ENCODE measurements at regions not wholly inside any gene's neighbourhood (a gene's known extent, or its start where the extent isn't known, plus 50 kb on each side); places are given as distances from the start of the nearest gene placed in this dataset.

DNA sequence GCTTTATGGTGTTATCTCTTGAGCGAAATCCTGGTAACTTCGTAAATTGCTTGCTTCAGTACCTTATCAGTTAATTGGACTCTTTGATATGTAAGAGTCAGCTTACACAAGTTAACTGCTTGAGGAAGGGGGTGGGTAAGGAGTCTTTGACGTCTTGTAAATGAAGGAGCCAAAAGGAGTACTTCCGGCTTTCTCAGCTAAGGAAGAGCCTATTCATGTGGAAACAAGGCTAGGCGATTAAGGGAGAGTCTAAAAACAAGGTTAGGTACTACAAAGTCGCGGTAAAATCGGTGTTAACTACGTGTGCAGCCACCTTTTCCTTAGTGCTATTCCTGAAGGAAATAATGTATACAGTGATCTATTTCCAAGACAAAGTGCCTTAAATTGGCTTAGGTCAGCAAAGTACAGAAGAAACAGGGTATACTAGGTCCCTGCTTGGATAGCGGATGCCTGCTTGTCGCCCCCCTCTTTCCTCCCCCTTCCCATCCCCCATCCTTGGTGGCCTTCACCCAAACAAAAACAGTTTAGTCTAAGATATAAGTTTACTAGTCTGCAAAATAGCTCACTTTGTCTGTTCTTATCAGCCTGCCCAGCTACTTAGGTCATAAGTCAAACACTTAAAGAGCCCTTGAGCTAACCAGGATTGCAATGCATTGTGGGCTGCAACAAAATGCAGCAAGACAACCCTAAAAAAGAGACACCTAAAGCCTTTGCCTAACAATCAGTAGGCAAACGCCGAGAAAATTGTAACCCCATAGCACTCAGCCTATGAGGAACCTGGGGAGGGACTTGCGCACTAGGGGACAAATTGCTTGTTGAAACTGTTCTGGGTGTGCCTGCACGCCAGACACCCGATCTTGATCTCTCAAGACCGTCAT, 147.3 kb downstream of the TRIM27 start:
- H3K27ac ChIP-seq (ENCODE audit: insufficient read depth, low read length, poor library complexity, severe bottlenecking): no peak overlapping the region
- ATAC-seq (ENCODE audit: low read depth in 2 of 2): no peak
- no peaks in the 10 kb centered on the region for H3K4me1 ChIP-seq (ENCODE audit: control insufficient read depth, insufficient read depth, low read length, poor library complexity, severe bottlenecking)
- Mint-ChIP-seq H3K4me1 (peaks cover 0 to 20% (median 14%) of the 10 kb centered on the region in 4 donors), H3K4me3 (peak overlapping the region in 1 of 4 donors; percentile 23), H3K36me3 (peaks cover 6% of the 10 kb centered on the region), H3K27me3 (peaks cover 96% of the 10 kb centered on the region), H3K9me3 (peaks cover 0 to 27% (median 9%) of the 10 kb centered on the region in 7 donors), H3K27ac (no peak overlapping the region)
- no peaks in the 10 kb centered on the region for H3K36me3 ChIP-seq (ENCODE audit: control insufficient read depth, insufficient read depth, low read length)
- no peak overlapping the region for H3K4me3 ChIP-seq (ENCODE audit: low read depth, low read length)
- peaks cover 78% of the 10 kb centered on the region for H3K27me3 ChIP-seq (ENCODE audit: control insufficient read depth, insufficient read depth, low read length)
- peaks cover 15 to 31% of the 10 kb centered on the region in 2 experiments for H3K9me3 ChIP-seq (ENCODE audit: control insufficient read depth in 2 of 2, low read length in 2 of 2)
- no peak for DNase-seq

DNA sequence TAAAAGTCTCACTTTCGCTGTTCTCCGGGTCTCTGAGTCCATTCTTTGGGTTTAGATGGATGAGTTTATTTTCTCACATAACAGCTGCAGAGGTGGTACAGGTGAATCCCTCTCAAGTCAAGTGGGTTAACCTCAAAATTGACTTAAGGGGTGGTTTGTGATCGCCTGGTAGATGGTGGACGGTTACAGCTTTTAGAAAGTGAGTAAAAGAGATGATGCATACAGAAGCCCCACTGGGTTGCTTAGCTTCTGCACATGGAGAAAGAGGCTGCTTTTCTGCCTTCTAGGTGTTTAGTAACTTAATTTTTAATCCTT, 146.7 kb downstream of the TRIM27 start:
- Histone ChIP-seq H3K27ac (ENCODE audit: insufficient read depth, low read length, poor library complexity, severe bottlenecking) (no peak overlapping the region), H3K4me3 (ENCODE audit: low read depth, low read length) (no peak overlapping the region), H3K4me1 (ENCODE audit: control insufficient read depth, insufficient read depth, low read length, poor library complexity, severe bottlenecking) (no peaks in the 10 kb centered on the region), H3K9me3 (ENCODE audit: control insufficient read depth in 2 of 2, low read length in 2 of 2) (peaks cover 15 to 31% of the 10 kb centered on the region in 2 experiments), H3K36me3 (ENCODE audit: control insufficient read depth, insufficient read depth, low read length) (no peaks in the 10 kb centered on the region), H3K27me3 (ENCODE audit: control insufficient read depth, insufficient read depth, low read length) (peaks cover 77% of the 10 kb centered on the region)
- Mint-ChIP-seq H3K4me3 (no peak overlapping the region), H3K4me1 (peaks cover 0 to 26% (median 15%) of the 10 kb centered on the region in 4 donors), H3K36me3 (peaks cover 6% of the 10 kb centered on the region), H3K27me3 (peaks cover 96% of the 10 kb centered on the region), H3K27ac (no peak overlapping the region), H3K9me3 (peaks cover 0 to 29% (median 9%) of the 10 kb centered on the region in 7 donors)
- DNase-seq (no peak), ATAC-seq (ENCODE audit: low read depth in 2 of 2) (no peak)

DNA sequence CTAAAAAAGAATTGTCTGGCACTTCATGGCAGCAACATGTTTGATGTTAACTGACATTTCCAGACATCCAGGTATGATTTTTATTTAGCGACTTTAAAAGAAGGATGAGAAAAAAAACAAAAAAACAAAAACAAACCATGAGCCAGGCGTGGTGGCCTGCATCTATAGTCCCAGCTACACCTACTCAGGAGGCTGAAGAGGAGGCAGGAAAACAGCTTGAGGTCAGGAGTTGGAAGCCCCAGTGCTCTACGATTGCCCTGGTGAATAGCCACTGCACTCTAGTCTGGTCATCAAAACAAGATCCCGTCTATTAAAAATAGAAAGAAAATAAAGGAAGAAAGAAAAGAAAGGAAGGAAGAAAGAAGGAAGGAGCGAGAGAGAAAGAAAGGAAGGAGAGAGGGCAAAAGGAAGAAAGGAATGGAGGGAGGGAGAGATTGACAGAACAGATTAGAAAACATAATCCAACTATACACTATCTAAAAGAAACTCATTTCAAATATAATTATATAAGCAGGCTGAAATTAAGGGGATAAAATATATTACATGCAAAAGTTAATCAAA, 141.6 kb downstream of the TRIM27 start:
- Histone ChIP-seq H3K4me3 (ENCODE audit: low read depth, low read length) (no peak overlapping the region), H3K36me3 (ENCODE audit: control insufficient read depth, insufficient read depth, low read length) (no peaks in the 10 kb centered on the region), H3K4me1 (ENCODE audit: control insufficient read depth, insufficient read depth, low read length, poor library complexity, severe bottlenecking) (no peaks in the 10 kb centered on the region), H3K27ac (ENCODE audit: insufficient read depth, low read length, poor library complexity, severe bottlenecking) (no peak overlapping the region), H3K9me3 (ENCODE audit: control insufficient read depth in 2 of 2, low read length in 2 of 2) (peaks cover 5 to 17% of the 10 kb centered on the region in 2 experiments), H3K27me3 (ENCODE audit: control insufficient read depth, insufficient read depth, low read length) (peaks cover 70% of the 10 kb centered on the region)
- H3K36me3 Mint-ChIP-seq: no peaks in the 10 kb centered on the region
- no peak overlapping the region for H3K27ac Mint-ChIP-seq
- peaks cover 97% of the 10 kb centered on the region for H3K27me3 Mint-ChIP-seq
- peaks cover 0 to 30% (median 13%) of the 10 kb centered on the region in 7 donors for H3K9me3 Mint-ChIP-seq
- DNase-seq (no peak), ATAC-seq (ENCODE audit: low read depth in 2 of 2) (no peak)
- H3K4me3 Mint-ChIP-seq: peak overlapping the region in 1 of 4 donors; percentile 58
- peaks cover 0 to 22% (median 5%) of the 10 kb centered on the region in 4 donors for H3K4me1 Mint-ChIP-seq

DNA sequence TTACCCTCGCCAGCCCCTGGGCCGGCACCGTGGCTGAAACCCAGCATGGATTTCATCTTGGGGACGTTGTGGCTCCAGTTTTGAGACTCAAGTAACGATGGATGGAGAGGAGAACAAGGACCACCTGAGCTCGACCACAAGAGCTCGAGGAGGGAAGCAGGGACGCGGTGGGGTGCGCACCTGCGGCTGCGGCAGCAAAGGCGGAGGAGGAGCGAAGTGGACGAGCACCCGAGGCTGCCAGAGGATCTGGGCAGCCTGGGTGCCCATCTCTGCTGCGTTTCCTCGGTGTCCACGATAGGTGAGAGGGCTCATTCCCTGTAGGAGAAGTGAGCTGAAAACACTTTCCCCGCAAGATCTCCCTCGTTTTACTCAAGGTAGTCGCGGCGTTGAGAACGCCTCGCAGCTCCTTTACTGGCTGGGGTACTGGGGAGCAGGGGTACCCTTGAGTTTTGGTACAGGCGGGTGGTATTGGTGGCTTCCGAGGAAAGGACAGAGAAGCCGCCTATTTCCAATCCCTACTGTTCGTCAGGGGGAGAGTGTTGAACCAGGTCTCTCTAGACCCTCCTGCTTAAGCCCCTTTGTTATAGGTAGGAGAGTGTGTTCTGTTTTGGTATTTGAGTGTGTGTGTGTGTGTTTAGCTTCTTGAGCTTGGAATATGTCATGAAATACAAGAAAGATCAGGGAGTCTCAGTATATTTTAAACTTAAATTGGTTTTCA, 137.7 kb downstream of the TRIM27 start:
- peaks cover 70% of the 10 kb centered on the region for H3K27me3 ChIP-seq (ENCODE audit: control insufficient read depth, insufficient read depth, low read length)
- Mint-ChIP-seq H3K4me1 (peaks cover 0 to 23% (median 9%) of the 10 kb centered on the region in 4 donors), H3K27me3 (peaks cover 100% of the 10 kb centered on the region), H3K4me3 (no peak overlapping the region), H3K27ac (no peak overlapping the region), H3K9me3 (peaks cover 0 to 53% (median 7%) of the 10 kb centered on the region in 7 donors), H3K36me3 (no peaks in the 10 kb centered on the region)
- H3K9me3 ChIP-seq (ENCODE audit: control insufficient read depth in 2 of 2, low read length in 2 of 2): peaks cover 9% of the 10 kb centered on the region in 2 experiments
- DNase-seq (no peak), ATAC-seq (ENCODE audit: low read depth in 2 of 2) (no peak)
- H3K27ac ChIP-seq (ENCODE audit: insufficient read depth, low read length, poor library complexity, severe bottlenecking): no peak overlapping the region
- no peak overlapping the region for H3K4me3 ChIP-seq (ENCODE audit: low read depth, low read length)
- H3K4me1 ChIP-seq (ENCODE audit: control insufficient read depth, insufficient read depth, low read length, poor library complexity, severe bottlenecking): no peaks in the 10 kb centered on the region
- no peaks in the 10 kb centered on the region for H3K36me3 ChIP-seq (ENCODE audit: control insufficient read depth, insufficient read depth, low read length)

DNA sequence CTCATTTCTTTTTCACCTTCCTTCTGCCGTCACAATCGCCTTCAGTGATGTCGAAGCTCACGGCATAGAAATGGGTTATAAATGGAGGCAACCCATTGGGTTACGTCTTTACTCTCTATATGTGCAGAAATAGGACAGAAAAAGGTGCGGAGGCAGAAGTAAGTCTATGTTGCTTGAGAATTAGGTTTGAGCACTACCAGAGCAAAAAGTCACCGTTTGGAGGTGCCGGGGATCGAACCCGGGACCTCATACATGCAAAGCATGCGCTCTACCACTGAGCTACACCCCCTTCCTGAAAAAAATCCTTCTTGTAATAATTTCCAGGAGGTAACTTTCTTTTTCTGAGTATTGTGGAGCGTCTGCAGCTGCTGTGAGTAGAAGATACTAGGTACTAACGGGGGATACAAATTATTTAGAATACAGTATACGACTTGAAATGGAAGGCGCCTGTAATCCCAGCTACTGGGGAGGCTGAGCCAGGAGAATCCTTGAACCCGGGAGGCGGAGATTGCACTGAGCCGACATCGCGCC, 134.2 kb downstream of the TRIM27 start:
- H3K4me3 Mint-ChIP-seq: peak overlapping the region in 2 of 4 donors; percentile 51 to 65
- Histone ChIP-seq H3K27ac (ENCODE audit: insufficient read depth, low read length, poor library complexity, severe bottlenecking) (no peak overlapping the region), H3K9me3 (ENCODE audit: control insufficient read depth in 2 of 2, low read length in 2 of 2) (peaks cover 14 to 16% of the 10 kb centered on the region in 2 experiments), H3K27me3 (ENCODE audit: control insufficient read depth, insufficient read depth, low read length) (peaks cover 69% of the 10 kb centered on the region), H3K36me3 (ENCODE audit: control insufficient read depth, insufficient read depth, low read length) (no peaks in the 10 kb centered on the region), H3K4me3 (ENCODE audit: low read depth, low read length) (no peak overlapping the region), H3K4me1 (ENCODE audit: control insufficient read depth, insufficient read depth, low read length, poor library complexity, severe bottlenecking) (no peaks in the 10 kb centered on the region)
- no peaks in the 10 kb centered on the region for H3K36me3 Mint-ChIP-seq
- H3K4me1 Mint-ChIP-seq: peaks cover 0 to 13% (median 11%) of the 10 kb centered on the region in 4 donors
- no peak for ATAC-seq (ENCODE audit: low read depth in 2 of 2)
- H3K27me3 Mint-ChIP-seq: peaks cover 98% of the 10 kb centered on the region
- peak in 1 of 3 donors; percentile 44 for DNase-seq
- peak overlapping the region in 1 of 3 donors; percentile 68 for H3K27ac Mint-ChIP-seq
- peaks cover 0 to 50% (median 6%) of the 10 kb centered on the region in 7 donors for H3K9me3 Mint-ChIP-seq

DNA sequence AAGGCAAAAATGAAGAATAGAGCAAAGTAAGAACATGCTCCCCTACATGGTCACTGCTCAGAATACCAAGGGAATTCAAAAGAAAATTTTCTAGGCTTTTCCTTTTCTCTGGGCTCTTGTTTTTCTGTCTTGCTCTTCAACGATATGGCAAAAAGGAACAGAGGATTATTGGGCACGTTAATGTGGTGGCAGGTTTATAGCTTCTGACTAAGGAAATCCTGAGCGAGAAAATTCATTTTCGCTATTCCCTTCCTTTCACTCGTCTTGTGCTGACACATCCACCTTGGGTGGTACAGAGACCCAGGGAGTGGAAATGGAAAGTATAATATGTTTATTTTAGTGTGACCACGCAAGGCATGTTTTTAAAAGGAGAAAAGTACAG, 132.8 kb downstream of the TRIM27 start:
- Histone ChIP-seq H3K4me3 (ENCODE audit: low read depth, low read length) (no peak overlapping the region), H3K27me3 (ENCODE audit: control insufficient read depth, insufficient read depth, low read length) (peaks cover 73% of the 10 kb centered on the region), H3K9me3 (ENCODE audit: control insufficient read depth in 2 of 2, low read length in 2 of 2) (peaks cover 14 to 16% of the 10 kb centered on the region in 2 experiments), H3K36me3 (ENCODE audit: control insufficient read depth, insufficient read depth, low read length) (no peaks in the 10 kb centered on the region), H3K27ac (ENCODE audit: insufficient read depth, low read length, poor library complexity, severe bottlenecking) (no peak overlapping the region), H3K4me1 (ENCODE audit: control insufficient read depth, insufficient read depth, low read length, poor library complexity, severe bottlenecking) (no peaks in the 10 kb centered on the region)
- Mint-ChIP-seq H3K9me3 (peaks cover 0 to 53% (median 6%) of the 10 kb centered on the region in 7 donors), H3K27ac (no peak overlapping the region), H3K36me3 (no peaks in the 10 kb centered on the region), H3K4me3 (peak overlapping the region in 1 of 4 donors; percentile 1), H3K27me3 (peaks cover 98% of the 10 kb centered on the region), H3K4me1 (peaks cover 0 to 18% (median 14%) of the 10 kb centered on the region in 4 donors)
- ATAC-seq (ENCODE audit: low read depth in 2 of 2) (no peak), DNase-seq (no peak)

DNA sequence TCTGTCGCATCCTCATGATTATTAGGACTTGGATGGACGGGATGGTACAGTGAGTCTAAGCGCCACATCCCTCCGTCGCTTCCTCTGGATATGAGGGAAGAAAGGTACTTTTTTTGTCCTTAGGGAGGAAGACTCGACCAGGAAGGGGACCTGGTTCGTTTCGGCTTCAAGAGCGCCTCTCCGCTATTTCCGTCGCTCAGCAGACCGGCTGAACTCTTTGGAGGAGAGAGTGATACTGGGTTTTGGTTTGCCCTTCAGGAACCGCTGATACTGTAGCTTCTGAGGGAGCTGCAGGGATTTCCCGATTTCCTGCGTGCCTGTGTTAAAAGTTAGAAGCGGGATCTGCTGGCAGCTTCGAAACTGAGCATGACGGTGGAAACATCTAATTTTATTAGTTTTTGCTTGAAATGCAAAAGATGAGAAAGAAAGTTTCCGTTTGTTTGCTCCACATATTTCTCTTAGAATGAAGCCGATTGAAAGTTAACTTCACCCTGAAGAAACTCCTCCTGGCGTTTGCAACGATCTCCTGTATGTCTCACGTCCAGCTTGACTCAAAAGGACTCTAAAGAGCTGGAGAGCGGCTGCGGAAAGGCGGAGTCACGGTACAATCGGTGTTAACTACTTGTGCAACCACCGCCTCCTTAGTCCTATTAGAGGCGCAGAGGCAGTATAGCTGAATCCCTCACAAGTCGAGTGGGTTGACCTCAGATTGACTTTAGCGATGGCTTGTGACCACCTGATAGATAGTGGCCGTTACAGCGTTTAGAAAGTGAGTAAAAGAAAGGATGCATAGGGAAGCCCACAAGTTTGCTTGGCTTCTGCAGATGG, 129.4 kb downstream of the TRIM27 start:
- Histone ChIP-seq H3K36me3 (ENCODE audit: control insufficient read depth, insufficient read depth, low read length) (no peaks in the 10 kb centered on the region), H3K27me3 (ENCODE audit: control insufficient read depth, insufficient read depth, low read length) (peaks cover 51% of the 10 kb centered on the region), H3K4me1 (ENCODE audit: control insufficient read depth, insufficient read depth, low read length, poor library complexity, severe bottlenecking) (no peaks in the 10 kb centered on the region), H3K4me3 (ENCODE audit: low read depth, low read length) (no peak overlapping the region), H3K9me3 (ENCODE audit: control insufficient read depth in 2 of 2, low read length in 2 of 2) (peaks cover 12 to 16% of the 10 kb centered on the region in 2 experiments), H3K27ac (ENCODE audit: insufficient read depth, low read length, poor library complexity, severe bottlenecking) (no peak overlapping the region)
- H3K27ac Mint-ChIP-seq: no peak overlapping the region
- ATAC-seq (ENCODE audit: low read depth in 2 of 2): no peak
- no peak for DNase-seq
- peaks cover 0 to 41% (median 4%) of the 10 kb centered on the region in 7 donors for H3K9me3 Mint-ChIP-seq
- no peaks in the 10 kb centered on the region for H3K36me3 Mint-ChIP-seq
- H3K27me3 Mint-ChIP-seq: peaks cover 92% of the 10 kb centered on the region
- peaks cover 0 to 18% (median 12%) of the 10 kb centered on the region in 4 donors for H3K4me1 Mint-ChIP-seq
- H3K4me3 Mint-ChIP-seq: peak overlapping the region in 2 of 4 donors; percentile 39 to 51

Data from CD4-positive, CD25-positive, alpha-beta regulatory T cell (primary cell).